ENCODE measurements at regions not wholly inside any gene's neighbourhood (a gene's known extent, or its start where the extent isn't known, plus 50 kb on each side); places are given as distances from the start of the nearest gene placed in this dataset.

- TF ChIP-seq KDM4A (IDR thresholded peaks at IDR 0.05; ENCODE audit: low read depth, low read length, severe bottlenecking) (no peak), CBX8 (IDR thresholded peaks at IDR 0.05; ENCODE audit: borderline replicate concordance, low read depth, low read length) (no peak)
Measured at GRCh38 chr18:60266558-60266957, 106.0 kb downstream of the MC4R start (continued).

Data from H1 (cell line).